Erythroblast (primary cell): ENCODE measurements at regions not wholly inside any gene's neighbourhood (a gene's known extent, or its start where the extent isn't known, plus 50 kb on each side); places are given as distances from the start of the nearest gene placed in this dataset.
"Not testable (repeated sequence)": the region's sequence is repeated elsewhere in the genome, so short reads cannot be mapped to it uniquely, and the experiment has no call there.

Experiments used
- GATA1 ChIP-seq: IDR thresholded peaks from 2 replicates; pipeline ENCODE4 v1.6.1; 2011; ENCODE audit warnings: low read depth, mild to moderate bottlenecking, control low read depth, low read length, moderate library complexity
- POLR2A ChIP-seq: IDR thresholded peaks from 2 replicates; pipeline ENCODE4 v1.6.1; 2011; ENCODE audit warnings: mild to moderate bottlenecking, low read length

DNA sequence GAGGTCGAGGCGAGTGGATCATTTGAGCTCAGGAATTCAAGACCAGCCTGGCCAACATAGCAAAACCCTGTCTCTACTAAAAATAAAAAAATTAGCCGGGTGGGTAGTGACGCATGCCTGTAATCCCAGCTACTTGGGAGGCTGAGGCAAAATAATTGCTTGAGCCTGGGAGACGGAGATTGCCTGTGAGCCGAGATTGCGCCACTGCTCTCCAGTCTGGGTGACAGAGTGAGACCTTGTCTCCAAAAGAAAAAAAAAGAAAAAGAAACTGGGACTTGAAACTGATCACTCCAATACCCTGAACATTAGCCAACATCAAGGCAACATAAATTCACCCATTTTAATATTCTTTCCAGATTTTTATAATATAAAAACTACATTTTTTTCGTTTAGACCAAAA, 874.6 kb upstream of the MBL2 start:
- TF ChIP-seq POLR2A, GATA1: not testable (repeated sequence)
